Activated naive CD4-positive, alpha-beta T cell treated with anti-CD3 and anti-CD28 coated beads, Interleukin-2, amount 50 U/mL, for 24 hours (primary cell): ENCODE measurements at regions not wholly inside any gene's neighbourhood (a gene's known extent, or its start where the extent isn't known, plus 50 kb on each side); places are given as distances from the start of the nearest gene placed in this dataset.

ENCODE experiments used
- H3K27ac Mint-ChIP-seq: one replicate; pipeline ENCODE4 v1.8.0; 2021; ENCODE audit warnings: mild to moderate bottlenecking, mixed read lengths
- H3K27me3 Mint-ChIP-seq: one replicate; pipeline ENCODE4 v1.8.0; 2021; ENCODE audit warnings: mixed read lengths
- H3K36me3 Mint-ChIP-seq: one replicate; pipeline ENCODE4 v1.8.0; 2021; ENCODE audit warnings: mixed read lengths
- H3K4me1 Mint-ChIP-seq: one replicate; pipeline ENCODE4 v1.8.0; 2021; ENCODE audit warnings: mixed read lengths
- H3K4me3 Mint-ChIP-seq: one replicate; pipeline ENCODE4 v1.8.0; 2021; ENCODE audit warnings: mild to moderate bottlenecking, mixed read lengths
- H3K9me3 Mint-ChIP-seq: one replicate; pipeline ENCODE4 v1.8.0; 2021; ENCODE audit warnings: mixed read lengths

- H3K4me1 Mint-ChIP-seq = peaks cover 70% of the 10 kb centered on the region
- no peaks in the 10 kb centered on the region for H3K9me3 Mint-ChIP-seq
- H3K4me3 Mint-ChIP-seq = no peak overlapping the region
- H3K36me3 Mint-ChIP-seq = peaks cover 2% of the 10 kb centered on the region
- no peak overlapping the region for H3K27ac Mint-ChIP-seq
- no peaks in the 10 kb centered on the region for H3K27me3 Mint-ChIP-seq
Observed at GRCh38 chr15:70501849-70502248, 261.5 kb downstream of the UACA start.

GRCh38 chr15:70501121-70501727 is 262.1 kb downstream of the UACA start:
- H3K4me1 Mint-ChIP-seq = peaks cover 71% of the 10 kb centered on the region
- H3K9me3 Mint-ChIP-seq = no peaks in the 10 kb centered on the region
- no peaks in the 10 kb centered on the region for H3K27me3 Mint-ChIP-seq
- H3K27ac Mint-ChIP-seq = peak overlapping the region; percentile 17
- no peaks in the 10 kb centered on the region for H3K36me3 Mint-ChIP-seq
- no peak overlapping the region for H3K4me3 Mint-ChIP-seq

GRCh38 chr15:70499791-70500190 is 263.6 kb downstream of the UACA start:
- no peak overlapping the region for H3K27ac Mint-ChIP-seq
- no peaks in the 10 kb centered on the region for H3K27me3 Mint-ChIP-seq
- H3K9me3 Mint-ChIP-seq = no peaks in the 10 kb centered on the region
- H3K36me3 Mint-ChIP-seq = no peaks in the 10 kb centered on the region
- H3K4me3 Mint-ChIP-seq = no peak overlapping the region
- peaks cover 73% of the 10 kb centered on the region for H3K4me1 Mint-ChIP-seq

- H3K27ac Mint-ChIP-seq = peak overlapping the region; percentile 62
Observed at GRCh38 chr15:70498096-70498626, 265.2 kb downstream of the UACA start.

GRCh38 chr15:70497661-70498060 is 265.7 kb downstream of the UACA start:
- H3K27me3 Mint-ChIP-seq = no peaks in the 10 kb centered on the region
- no peaks in the 10 kb centered on the region for H3K9me3 Mint-ChIP-seq
- H3K36me3 Mint-ChIP-seq = no peaks in the 10 kb centered on the region
- no peak overlapping the region for H3K4me3 Mint-ChIP-seq
- H3K27ac Mint-ChIP-seq = no peak overlapping the region
- peaks cover 73% of the 10 kb centered on the region for H3K4me1 Mint-ChIP-seq

More at GRCh38 chr15:70498096-70498626, 265.2 kb downstream of the UACA start:
- Mint-ChIP-seq H3K4me3 (no peak overlapping the region), H3K27me3 (no peaks in the 10 kb centered on the region), H3K36me3 (no peaks in the 10 kb centered on the region), H3K9me3 (no peaks in the 10 kb centered on the region), H3K4me1 (peaks cover 73% of the 10 kb centered on the region)

GRCh38 chr15:70495991-70496599 is 267.3 kb downstream of the UACA start:
- no peak overlapping the region for H3K4me3 Mint-ChIP-seq
- H3K9me3 Mint-ChIP-seq = no peaks in the 10 kb centered on the region
- H3K27me3 Mint-ChIP-seq = no peaks in the 10 kb centered on the region
- H3K4me1 Mint-ChIP-seq = peaks cover 76% of the 10 kb centered on the region
- no peaks in the 10 kb centered on the region for H3K36me3 Mint-ChIP-seq
- no peak overlapping the region for H3K27ac Mint-ChIP-seq

GRCh38 chr15:70494852-70495571 is 268.3 kb downstream of the UACA start:
- Mint-ChIP-seq H3K27ac (peak overlapping the region; percentile 89), H3K36me3 (no peaks in the 10 kb centered on the region), H3K4me1 (peaks cover 82% of the 10 kb centered on the region), H3K27me3 (no peaks in the 10 kb centered on the region), H3K9me3 (no peaks in the 10 kb centered on the region), H3K4me3 (peak overlapping the region; percentile 5)

GRCh38 chr15:70494517-70494851 is 268.9 kb downstream of the UACA start:
- H3K36me3 Mint-ChIP-seq = no peaks in the 10 kb centered on the region
- peak overlapping the region; percentile 89 for H3K27ac Mint-ChIP-seq
- no peaks in the 10 kb centered on the region for H3K27me3 Mint-ChIP-seq
- no peaks in the 10 kb centered on the region for H3K9me3 Mint-ChIP-seq
- peaks cover 83% of the 10 kb centered on the region for H3K4me1 Mint-ChIP-seq
- H3K4me3 Mint-ChIP-seq = no peak overlapping the region

- H3K27ac Mint-ChIP-seq = no peak overlapping the region
- H3K4me1 Mint-ChIP-seq = peaks cover 81% of the 10 kb centered on the region
- no peak overlapping the region for H3K4me3 Mint-ChIP-seq
- no peaks in the 10 kb centered on the region for H3K9me3 Mint-ChIP-seq
- H3K27me3 Mint-ChIP-seq = no peaks in the 10 kb centered on the region
- no peaks in the 10 kb centered on the region for H3K36me3 Mint-ChIP-seq
Observed at GRCh38 chr15:70493787-70494516, 269.4 kb downstream of the UACA start.

- no peaks in the 10 kb centered on the region for H3K27me3 Mint-ChIP-seq
- H3K4me3 Mint-ChIP-seq = peak overlapping the region; percentile 36
Observed at GRCh38 chr15:70493376-70493775, 270.0 kb downstream of the UACA start.

GRCh38 chr15:70492240-70493177 is 270.8 kb downstream of the UACA start:
- peak overlapping the region; percentile 85 for H3K4me3 Mint-ChIP-seq
- H3K27me3 Mint-ChIP-seq = no peaks in the 10 kb centered on the region
- no peaks in the 10 kb centered on the region for H3K36me3 Mint-ChIP-seq
- H3K27ac Mint-ChIP-seq = peak overlapping the region; percentile 20
- H3K9me3 Mint-ChIP-seq = no peaks in the 10 kb centered on the region
- H3K4me1 Mint-ChIP-seq = peaks cover 92% of the 10 kb centered on the region

More at GRCh38 chr15:70493376-70493775, 270.0 kb downstream of the UACA start:
- Mint-ChIP-seq H3K9me3 (no peaks in the 10 kb centered on the region), H3K36me3 (no peaks in the 10 kb centered on the region), H3K27ac (peak overlapping the region; percentile 85), H3K4me1 (peaks cover 85% of the 10 kb centered on the region)

GRCh38 chr15:70491641-70492040 is 271.7 kb downstream of the UACA start:
- Mint-ChIP-seq H3K27me3 (no peaks in the 10 kb centered on the region), H3K4me3 (peak overlapping the region; percentile 85), H3K36me3 (no peaks in the 10 kb centered on the region), H3K9me3 (no peaks in the 10 kb centered on the region), H3K27ac (peak overlapping the region; percentile 81), H3K4me1 (peaks cover 88% of the 10 kb centered on the region)

- H3K4me3 Mint-ChIP-seq = peak overlapping the region; percentile 85
- H3K27ac Mint-ChIP-seq = no peak overlapping the region
- no peaks in the 10 kb centered on the region for H3K36me3 Mint-ChIP-seq
- H3K4me1 Mint-ChIP-seq = peaks cover 90% of the 10 kb centered on the region
- H3K9me3 Mint-ChIP-seq = no peaks in the 10 kb centered on the region
- no peaks in the 10 kb centered on the region for H3K27me3 Mint-ChIP-seq
Observed at GRCh38 chr15:70491201-70491621, 272.1 kb downstream of the UACA start.

- Mint-ChIP-seq H3K36me3 (no peaks in the 10 kb centered on the region), H3K4me1 (peaks cover 90% of the 10 kb centered on the region), H3K27ac (peak overlapping the region; percentile 30), H3K27me3 (no peaks in the 10 kb centered on the region), H3K9me3 (no peaks in the 10 kb centered on the region), H3K4me3 (peak overlapping the region; percentile 85)
Observed at GRCh38 chr15:70490838-70491155, 272.6 kb downstream of the UACA start.
